K562 (cell line): ENCODE measurements at regions not wholly inside any gene's neighbourhood (a gene's known extent, or its start where the extent isn't known, plus 50 kb on each side); places are given as distances from the start of the nearest gene placed in this dataset.

Source experiments
- ATAC-seq: fragments of 200-7000 bp; cut with Tn5 transposase; 3 replicates; pipeline ENCODE4 v1.9.1; 2020; ENCODE audit warnings: moderate library complexity
- BruUV-seq: library from RNA; stranded (reverse); fragments of 400-500 nt; replicated peaks from 2 replicates; lab custom pipeline; 2021; lab: Mats Ljungman, UMichigan
- CTCF ChIA-PET: fragments of 300-600 bp; formaldehyde crosslinking; extraction: SDS; loops from one replicate; lab custom pipeline; 2021; ENCODE audit warnings: low intra/inter-chr PET ratio; lab: Yijun Ruan, JAX
- POLR2A ChIA-PET: fragments of 300-600, 350-650 bp; sonication (Branson Sonifier 250); formaldehyde crosslinking; extraction: SDS; loops from one replicate; lab custom pipeline; 2021; ENCODE audit warnings: antibody characterized with exemption, inconsistent platforms; lab: Yijun Ruan, JAX
- DNase-seq, 4 experiments: peaks; one replicate each; pipeline versions ENCODE4 v3.0.0 to v3.0.0-alpha.2; 2011 to 2018; ENCODE audit warnings: low spot score in 3 of 4, mixed read lengths in 3 of 4; ENCODE audit errors: extremely low read depth in 1 of 4
- FAIRE-seq: peaks from 2 replicates; lab custom pipeline; 2011; peaks lifted over from hg19 to GRCh38; lab: Jason Lieb, UNC
- H2AFZ ChIP-seq: 2 replicates; pipeline ENCODE4 v1.6.0; 2011; ENCODE audit warnings: low read depth, low read length, control low read depth, inconsistent platforms
- H3K27ac ChIP-seq: fragments of 200-600 bp; 3 replicates; pipeline ENCODE4 v1.8.0; 2011; ENCODE audit warnings: low read depth, mild to moderate bottlenecking, control low read depth, inconsistent platforms, low read length, moderate library complexity, mixed read lengths; ENCODE audit errors: extremely low read depth
- H3K27me3 ChIP-seq, 2 experiments: fragments of 300-600 bp in 1 of 2; 2 replicates in 1 of 2; 3 replicates in 1 of 2; pipeline versions ENCODE4 v1.6.0 to v1.8.0; 2011; ENCODE audit warnings: inconsistent platforms in 2 of 2, low read length in 2 of 2, mild to moderate bottlenecking in 1 of 2, mixed read lengths in 1 of 2, moderate library complexity in 1 of 2; ENCODE audit not compliant: control insufficient read depth in 2 of 2, insufficient read depth in 2 of 2
- H3K36me3 ChIP-seq: fragments of 300-600 bp; 3 replicates; pipeline ENCODE4 v1.8.0; 2011; ENCODE audit warnings: mild to moderate bottlenecking, low read length, inconsistent platforms; ENCODE audit not compliant: control insufficient read depth, insufficient read depth
- H3K4me1 ChIP-seq, 2 experiments: fragments of 200-600 bp in 1 of 2; replicated peaks in 1 of 2; 2 replicates in 1 of 2; 3 replicates in 1 of 2; pipeline versions ENCODE4 v1.5.1 to v1.8.0; 2011; ENCODE audit warnings: inconsistent platforms in 2 of 2, low read length in 2 of 2, mild to moderate bottlenecking in 1 of 2, mixed read lengths in 1 of 2, moderate library complexity in 1 of 2; ENCODE audit not compliant: control insufficient read depth in 2 of 2, insufficient read depth in 2 of 2
- H3K4me2 ChIP-seq: 2 replicates; pipeline ENCODE4 v1.6.1; 2011; ENCODE audit warnings: low read length, control low read depth, inconsistent platforms, mixed read lengths; ENCODE audit not compliant: insufficient read depth
- H3K4me3 ChIP-seq: fragments of 200-600 bp; sonication (generic), shearing (Covaris generic); 2 replicates; pipeline ENCODE4 v1.5.1; 2016; ENCODE audit warnings: control low read depth, inconsistent platforms
- H3K79me2 ChIP-seq: fragments of 200-600 bp; 3 replicates; pipeline ENCODE4 v1.8.0; 2011; ENCODE audit warnings: low read length, inconsistent platforms; ENCODE audit not compliant: control insufficient read depth, insufficient read depth
- H3K9ac ChIP-seq, 2 experiments: 2 replicates each; pipeline versions ENCODE4 v1.6.0 to v1.6.1; 2011; ENCODE audit warnings: low read depth in 2 of 2, low read length in 2 of 2, control low read depth in 1 of 2, inconsistent platforms in 1 of 2, mild to moderate bottlenecking in 1 of 2, mixed read lengths in 1 of 2; ENCODE audit not compliant: insufficient read depth in 1 of 2
- H3K9me1 ChIP-seq: one replicate; pipeline ENCODE4 v1.6.0; 2011; ENCODE audit warnings: inconsistent platforms, mild to moderate bottlenecking, low read length, moderate library complexity; ENCODE audit not compliant: control insufficient read depth, insufficient read depth
- H3K9me3 ChIP-seq: replicated peaks from 2 replicates; pipeline ENCODE4 v1.5.1; 2011; ENCODE audit warnings: low read depth, low read length, inconsistent platforms; ENCODE audit not compliant: control insufficient read depth, insufficient read depth
- H4K20me1 ChIP-seq: replicated peaks from 2 replicates; pipeline ENCODE4 v1.6.1; 2011; ENCODE audit warnings: low read length, inconsistent platforms, mixed read lengths; ENCODE audit not compliant: control insufficient read depth, insufficient read depth
- CBX5 ChIP-seq: IDR thresholded peaks from 2 replicates; pipeline ENCODE4 v1.6.1; 2014; ENCODE audit warnings: low read depth, borderline replicate concordance
- CSDE1 ChIP-seq, 2 experiments: fragments of 450-650 bp; IDR thresholded peaks; 2 replicates each; pipeline ENCODE4 v1.6.1; 2016; ENCODE audit warnings: mild to moderate bottlenecking in 1 of 2
- E2F3 ChIP-seq: fragments of 250-450 bp; sonication (Bioruptor Pico); IDR thresholded peaks from 2 replicates; pipeline ENCODE4 v1.4.0; 2020; ENCODE audit warnings: mild to moderate bottlenecking
- ETS2 ChIP-seq: IDR thresholded peaks from 2 replicates; pipeline ENCODE4 v1.6.1; 2016; ENCODE audit warnings: borderline replicate concordance, missing genetic modification characterization, mild to moderate bottlenecking, moderate library complexity, missing compliant biosample characterization; ENCODE audit not compliant: poor library complexity, severe bottlenecking
- HDAC8 ChIP-seq: fragments of 450-650 bp; IDR thresholded peaks from 2 replicates; pipeline ENCODE4 v1.6.1; 2016; ENCODE audit warnings: mild to moderate bottlenecking, missing genetic modification characterization, moderate library complexity, missing compliant biosample characterization
- MXD1 ChIP-seq: fragments of 250-450 bp; sonication (Bioruptor Pico); IDR thresholded peaks from 2 replicates; pipeline ENCODE4 v1.8.0; 2021; ENCODE audit warnings: borderline replicate concordance, mild to moderate bottlenecking, moderate library complexity; ENCODE audit not compliant: poor library complexity, severe bottlenecking
- NCOR1 ChIP-seq: fragments of 450-650 bp; IDR thresholded peaks from 2 replicates; pipeline ENCODE4 v1.6.1; 2016; ENCODE audit warnings: mild to moderate bottlenecking, moderate library complexity
- RUNX1 ChIP-seq: sonication (generic); IDR thresholded peaks from 2 replicates; pipeline ENCODE4 v1.6.1; 2016; ENCODE audit warnings: antibody characterized with exemption, low read depth
- SMARCE1 ChIP-seq: fragments of 450-650 bp; IDR thresholded peaks from 2 replicates; pipeline ENCODE4 v1.7.1; 2016; ENCODE audit warnings: mild to moderate bottlenecking
- TARDBP ChIP-seq: fragments of 450-650 bp; IDR thresholded peaks from 2 replicates; pipeline ENCODE4 v1.6.1; 2016
- YBX1 ChIP-seq: fragments of 450-650 bp; IDR thresholded peaks from 2 replicates; pipeline ENCODE4 v1.7.1; 2016; ENCODE audit warnings: mild to moderate bottlenecking
- ZBTB5 ChIP-seq: fragments of 450-650 bp; IDR thresholded peaks from 2 replicates; pipeline ENCODE4 v1.6.1; 2017; ENCODE audit warnings: antibody characterized with exemption
- ZNF408 ChIP-seq: fragments of 250-450 bp; sonication (Bioruptor Pico); IDR thresholded peaks from 2 replicates; pipeline ENCODE4 v1.4.0; 2020; ENCODE audit warnings: low read depth, mild to moderate bottlenecking, moderate library complexity
- WGBS: fragments of 100-300 bp; shearing (Covaris generic); methylation state at CpG from one replicate; pipeline ENCODE4 v1.1.6; 2016; ENCODE audit warnings: low coverage, mixed read lengths; ENCODE audit not compliant: insufficient coverage; ENCODE audit errors: missing lambda C conversion rate; 5-methylcytosine and 5-hydroxymethylcytosine counted together
- in situ Hi-C: fragments of 300-500 bp; cut with MboI; formaldehyde crosslinking; loops from 4 replicates; pipeline ENCODE4 v1.15.0; 2018; ENCODE audit warnings: inconsistent platforms, mixed read lengths
- intact Hi-C: fragments of 100-400 bp; cut with micrococcal nuclease; formaldehyde crosslinking; loops from 2 replicates; pipeline ENCODE4 v1.14.2; 2022
- TF ChIP-seq, protein P1 (sequence below): fragments of 250-450 bp; sonication (Bioruptor Pico); IDR thresholded peaks from 2 replicates; pipeline ENCODE4 v1.5.0; 2020; ENCODE audit warnings: mild to moderate bottlenecking

- Histone ChIP-seq H4K20me1 (no peaks in the 10 kb centered on the region), H3K9ac (no peak overlapping the region)
- FAIRE-seq = no peak
- TF ChIP-seq ETS2 (tag) (no peak), NCOR1 (no peak), CBX5 (no peak), RUNX1 (no peak), ZBTB5 (no peak), YBX1 (no peak), HDAC8 (tag) (no peak), CSDE1 (IDR thresholded peaks at IDR 0.05) (no peak), TARDBP (no peak), MXD1 (CRISPR knock-in tag) (no peak), SMARCE1 (no peak), E2F3 (no peak), ZNF408 (CRISPR knock-in tag) (no peak)
- TF ChIP-seq, protein P1, sequence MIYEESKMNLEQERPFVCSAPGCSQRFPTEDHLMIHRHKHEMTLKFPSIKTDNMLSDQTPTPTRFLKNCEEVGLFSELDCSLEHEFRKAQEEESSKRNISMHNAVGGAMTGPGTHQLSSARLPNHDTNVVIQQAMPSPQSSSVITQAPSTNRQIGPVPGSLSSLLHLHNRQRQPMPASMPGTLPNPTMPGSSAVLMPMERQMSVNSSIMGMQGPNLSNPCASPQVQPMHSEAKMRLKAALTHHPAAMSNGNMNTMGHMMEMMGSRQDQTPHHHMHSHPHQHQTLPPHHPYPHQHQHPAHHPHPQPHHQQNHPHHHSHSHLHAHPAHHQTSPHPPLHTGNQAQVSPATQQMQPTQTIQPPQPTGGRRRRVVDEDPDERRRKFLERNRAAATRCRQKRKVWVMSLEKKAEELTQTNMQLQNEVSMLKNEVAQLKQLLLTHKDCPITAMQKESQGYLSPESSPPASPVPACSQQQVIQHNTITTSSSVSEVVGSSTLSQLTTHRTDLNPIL (CRISPR knock-in tag) = no peak
- TF ChIP-seq, all 486 proteins: peak for 0
- DNase-seq (no peak), ATAC-seq (no peak)
- Histone ChIP-seq H2AFZ (no peak overlapping the region), H3K4me2 (no peak overlapping the region), H3K4me1 (no peaks in the 10 kb centered on the region), H3K9me1 (no peaks in the 10 kb centered on the region), H3K9me3 (no peaks in the 10 kb centered on the region), H3K79me2 (no peaks in the 10 kb centered on the region), H3K27me3 (no peaks in the 10 kb centered on the region), H3K27ac (no peak overlapping the region), H3K36me3 (no peaks in the 10 kb centered on the region), H3K4me3 (no peak overlapping the region)
- CTCF ChIA-PET = no interaction called here
- 0% methylated on average over 1 of the region's 1 CpG for WGBS
- POLR2A ChIA-PET = no interaction called here
- BruUV-seq = no TSS peak
- in situ Hi-C loops = no loop called here
- intact Hi-C loops = no loop called here
Observed at GRCh38 chr13:65594298-65594781, 1635.8 kb downstream of the PCDH9 start.
